Glomerular endothelial cell (primary cell): ENCODE measurements at regions not wholly inside any gene's neighbourhood (a gene's known extent, or its start where the extent isn't known, plus 50 kb on each side); places are given as distances from the start of the nearest gene placed in this dataset.
"Not testable (repeated sequence)": the region's sequence is repeated elsewhere in the genome, so short reads cannot be mapped to it uniquely, and the experiment has no call there.

ENCODE experiments used
- DNase-seq: peaks from one replicate; pipeline ENCODE4 v3.0.0-alpha.2; 2011; ENCODE audit warnings: low read depth, low spot score; ENCODE audit errors: extremely low read depth

- no peak for DNase-seq
Measured at GRCh38 chr5:50501491-50502228, 60.6 kb upstream of the EMB start.

GRCh38 chr5:50513028-50513457 lies 72.0 kb upstream of the EMB start:
- not testable (repeated sequence) for DNase-seq

- DNase-seq: not testable (repeated sequence)
Measured at GRCh38 chr5:50521060-50521459, 80.0 kb upstream of the EMB start.

- not testable (repeated sequence) for DNase-seq
Measured at GRCh38 chr5:50527514-50528060, 86.5 kb upstream of the EMB start.

GRCh38 chr5:50535393-50535792 lies 94.3 kb upstream of the EMB start:
- no peak for DNase-seq

- not testable (repeated sequence) for DNase-seq
Measured at GRCh38 chr5:50537534-50537933, 96.4 kb upstream of the EMB start.

- no peak for DNase-seq
Measured at GRCh38 chr5:50547303-50547702, 106.2 kb upstream of the EMB start.

- no peak for DNase-seq
Measured at GRCh38 chr5:50550267-50550666, 109.2 kb upstream of the EMB start.

- DNase-seq: no peak
Measured at GRCh38 chr5:50550993-50551392, 109.9 kb upstream of the EMB start.

- no peak for DNase-seq
Measured at GRCh38 chr5:50553560-50553984, 112.5 kb upstream of the EMB start.

- DNase-seq: not testable (repeated sequence)
Measured at GRCh38 chr5:50558640-50559039, 107.8 kb upstream of the PARP8 start.

GRCh38 chr5:50559955-50560354 lies 106.5 kb upstream of the PARP8 start:
- DNase-seq: no peak

GRCh38 chr5:50562694-50563093 lies 103.7 kb upstream of the PARP8 start:
- no peak for DNase-seq

GRCh38 chr5:50564079-50564478 lies 102.4 kb upstream of the PARP8 start:
- DNase-seq: no peak

GRCh38 chr5:50564558-50564957 lies 101.9 kb upstream of the PARP8 start:
- no peak for DNase-seq

GRCh38 chr5:50574121-50574520 lies 92.3 kb upstream of the PARP8 start:
- no peak for DNase-seq

- DNase-seq: no peak
Measured at GRCh38 chr5:50575740-50576139, 90.7 kb upstream of the PARP8 start.

- DNase-seq: no peak
Measured at GRCh38 chr5:50576265-50576664, 90.2 kb upstream of the PARP8 start.

- no peak for DNase-seq
Measured at GRCh38 chr5:50576686-50577256, 89.7 kb upstream of the PARP8 start.

GRCh38 chr5:50580506-50580905 lies 85.9 kb upstream of the PARP8 start:
- no peak for DNase-seq

GRCh38 chr5:50581845-50582244 lies 84.6 kb upstream of the PARP8 start:
- DNase-seq: not testable (repeated sequence)

- DNase-seq: no peak
Measured at GRCh38 chr5:50582699-50583098, 83.7 kb upstream of the PARP8 start.
